ENCODE measurements at regions not wholly inside any gene's neighbourhood (a gene's known extent, or its start where the extent isn't known, plus 50 kb on each side); places are given as distances from the start of the nearest gene placed in this dataset.

GRCh38 chr18:49698525-49699025, 114.8 kb downstream of the ACAA2 start:
- Histone ChIP-seq H3K27ac (ENCODE audit: low read depth in 1 of 2, low read length in 2 of 2) (no peak overlapping the region), H3K27me3 (ENCODE audit: control insufficient read depth in 4 of 4, insufficient read depth in 4 of 4, low read length in 3 of 4) (no peaks in the 10 kb centered on the region), H3K9ac (ENCODE audit: low read depth in 1 of 2, low read length in 2 of 2) (no peak overlapping the region), H3K9me3 (ENCODE audit: control insufficient read depth in 4 of 4, low read length in 3 of 4) (no peaks in the 10 kb centered on the region), H3K4me3 (ENCODE audit: low read depth in 1 of 3, low read length in 3 of 3) (no peak overlapping the region), H3K4me1 (ENCODE audit: control insufficient read depth in 4 of 4, insufficient read depth in 4 of 4, low read length in 3 of 4) (peaks cover 2 to 11% (median 3%) of the 10 kb centered on the region in 4 donors), H3K36me3 (ENCODE audit: control insufficient read depth in 4 of 4, insufficient read depth in 3 of 4, low read depth in 1 of 4, low read length in 3 of 4) (no peaks in the 10 kb centered on the region)
- 90% methylated on average over 4 of the region's 4 CpGs for WGBS
- TF ChIP-seq ZBTB33 (IDR thresholded peaks at IDR 0.05): no peak
- no peak for TF ChIP-seq RXRA (IDR thresholded peaks at IDR 0.05)
- TF ChIP-seq FOXA2 (IDR thresholded peaks at IDR 0.05): no peak
- TF ChIP-seq EGR1 (IDR thresholded peaks at IDR 0.05; ENCODE audit: low read depth in 2 of 2): no peak
- no peak for TF ChIP-seq RAD21 (IDR thresholded peaks at IDR 0.05)
- no peak for TF ChIP-seq REST (IDR thresholded peaks at IDR 0.05)
- TF ChIP-seq JUND (IDR thresholded peaks at IDR 0.05): no peak
- TF ChIP-seq, protein P1, sequence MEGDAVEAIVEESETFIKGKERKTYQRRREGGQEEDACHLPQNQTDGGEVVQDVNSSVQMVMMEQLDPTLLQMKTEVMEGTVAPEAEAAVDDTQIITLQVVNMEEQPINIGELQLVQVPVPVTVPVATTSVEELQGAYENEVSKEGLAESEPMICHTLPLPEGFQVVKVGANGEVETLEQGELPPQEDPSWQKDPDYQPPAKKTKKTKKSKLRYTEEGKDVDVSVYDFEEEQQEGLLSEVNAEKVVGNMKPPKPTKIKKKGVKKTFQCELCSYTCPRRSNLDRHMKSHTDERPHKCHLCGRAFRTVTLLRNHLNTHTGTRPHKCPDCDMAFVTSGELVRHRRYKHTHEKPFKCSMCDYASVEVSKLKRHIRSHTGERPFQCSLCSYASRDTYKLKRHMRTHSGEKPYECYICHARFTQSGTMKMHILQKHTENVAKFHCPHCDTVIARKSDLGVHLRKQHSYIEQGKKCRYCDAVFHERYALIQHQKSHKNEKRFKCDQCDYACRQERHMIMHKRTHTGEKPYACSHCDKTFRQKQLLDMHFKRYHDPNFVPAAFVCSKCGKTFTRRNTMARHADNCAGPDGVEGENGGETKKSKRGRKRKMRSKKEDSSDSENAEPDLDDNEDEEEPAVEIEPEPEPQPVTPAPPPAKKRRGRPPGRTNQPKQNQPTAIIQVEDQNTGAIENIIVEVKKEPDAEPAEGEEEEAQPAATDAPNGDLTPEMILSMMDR (IDR thresholded peaks at IDR 0.05; ENCODE audit: low read depth, low read length, missing input control): no peak
- no peak for TF ChIP-seq HNF4A (conservative IDR thresholded peaks at IDR 0.05)
- TF ChIP-seq FOXA1 (IDR thresholded peaks at IDR 0.05): no peak
- no peak for DNase-seq (ENCODE audit: low spot score)

GRCh38 chr18:49697757-49698524, 115.4 kb downstream of the ACAA2 start:
- Histone ChIP-seq H3K9me3 (ENCODE audit: control insufficient read depth in 4 of 4, low read length in 3 of 4) (no peaks in the 10 kb centered on the region), H3K27me3 (ENCODE audit: control insufficient read depth in 4 of 4, insufficient read depth in 4 of 4, low read length in 3 of 4) (no peaks in the 10 kb centered on the region), H3K4me3 (ENCODE audit: low read depth in 1 of 3, low read length in 3 of 3) (no peak overlapping the region), H3K27ac (ENCODE audit: low read depth in 1 of 2, low read length in 2 of 2) (no peak overlapping the region), H3K4me1 (ENCODE audit: control insufficient read depth in 4 of 4, insufficient read depth in 4 of 4, low read length in 3 of 4) (peaks cover 2 to 11% (median 3%) of the 10 kb centered on the region in 4 donors), H3K36me3 (ENCODE audit: control insufficient read depth in 4 of 4, insufficient read depth in 3 of 4, low read depth in 1 of 4, low read length in 3 of 4) (no peaks in the 10 kb centered on the region), H3K9ac (ENCODE audit: low read depth in 1 of 2, low read length in 2 of 2) (no peak overlapping the region)
- TF ChIP-seq, protein P2, sequence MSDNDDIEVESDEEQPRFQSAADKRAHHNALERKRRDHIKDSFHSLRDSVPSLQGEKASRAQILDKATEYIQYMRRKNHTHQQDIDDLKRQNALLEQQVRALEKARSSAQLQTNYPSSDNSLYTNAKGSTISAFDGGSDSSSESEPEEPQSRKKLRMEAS (IDR thresholded peaks at IDR 0.05): no peak
- TF ChIP-seq RAD21 (IDR thresholded peaks at IDR 0.05): peak; percentile 78 to 79
- 83% methylated on average over 7 of the region's 7 CpGs for WGBS
- no peak for DNase-seq (ENCODE audit: low spot score)
